Activated CD4-positive, alpha-beta T cell treated with anti-CD3 and anti-CD28 coated beads, Interleukin-2, amount 50 U/mL, for 48 hours (primary cell): ENCODE measurements at regions not wholly inside any gene's neighbourhood (a gene's known extent, or its start where the extent isn't known, plus 50 kb on each side); places are given as distances from the start of the nearest gene placed in this dataset.
"Not testable (repeated sequence)": the region's sequence is repeated elsewhere in the genome, so short reads cannot be mapped to it uniquely, and the experiment has no call there.

Experiments
- DNase-seq, 2 experiments: peaks; one replicate each; pipeline ENCODE4 v3.0.0-alpha.2; 2020

DNA sequence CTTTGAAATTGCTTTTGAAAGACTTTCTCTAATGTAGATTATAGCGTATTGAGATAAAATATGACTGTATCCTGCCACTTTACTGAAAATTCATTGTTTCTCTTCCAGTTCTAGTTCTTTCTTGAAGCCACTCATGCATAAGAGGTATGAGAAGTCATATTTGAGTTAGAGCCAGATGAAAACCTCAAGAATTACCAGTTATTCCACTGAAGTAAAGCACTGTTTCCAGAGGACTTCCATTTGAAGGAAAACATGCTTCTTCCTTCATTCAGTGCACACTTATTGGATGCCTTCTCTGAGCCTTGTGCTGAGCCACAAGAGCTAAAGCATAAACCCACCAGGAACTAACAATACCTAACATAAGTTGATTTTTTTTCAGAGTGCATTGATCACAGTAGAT lies 513.4 kb downstream of the ZNF385D start:
- no peak for DNase-seq

DNA sequence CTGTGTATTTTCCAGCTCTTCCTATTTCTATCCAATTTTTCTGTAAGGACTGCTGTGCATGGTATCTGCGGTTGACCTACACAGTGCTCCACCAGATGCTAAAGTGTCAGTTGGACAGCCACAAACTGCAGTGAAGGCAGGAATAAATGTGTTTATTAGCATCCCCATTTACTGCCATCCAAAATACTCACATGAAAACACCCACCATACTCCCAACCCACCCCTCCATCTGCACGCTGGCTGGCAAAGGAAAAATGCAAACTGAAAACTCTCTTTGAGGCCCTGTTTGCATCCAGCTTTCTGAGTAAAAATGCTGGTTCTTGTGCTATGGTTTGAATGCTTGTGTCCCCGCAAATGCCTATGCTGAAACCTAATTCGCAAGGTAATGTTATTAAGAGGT lies 515.5 kb downstream of the ZNF385D start:
- no peak for DNase-seq

DNA sequence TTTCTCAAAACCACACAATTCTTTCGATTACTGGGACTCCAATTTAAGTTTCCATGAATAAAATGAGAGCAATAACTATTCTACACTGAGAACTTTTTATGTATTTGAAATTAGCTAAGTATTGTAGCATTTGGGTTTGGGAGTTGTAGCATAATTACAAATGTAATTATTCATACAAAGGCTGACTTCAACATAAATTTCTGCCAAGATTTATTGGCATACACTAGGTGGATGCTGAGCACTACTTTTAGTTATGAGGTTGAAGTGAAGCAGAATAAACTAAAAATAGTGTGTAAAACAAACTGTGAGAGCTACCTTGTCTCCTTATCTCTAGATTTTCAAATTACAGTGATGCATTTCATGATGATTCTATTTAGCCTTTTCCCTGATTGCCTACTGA lies 516.1 kb downstream of the ZNF385D start:
- DNase-seq = no peak

DNA sequence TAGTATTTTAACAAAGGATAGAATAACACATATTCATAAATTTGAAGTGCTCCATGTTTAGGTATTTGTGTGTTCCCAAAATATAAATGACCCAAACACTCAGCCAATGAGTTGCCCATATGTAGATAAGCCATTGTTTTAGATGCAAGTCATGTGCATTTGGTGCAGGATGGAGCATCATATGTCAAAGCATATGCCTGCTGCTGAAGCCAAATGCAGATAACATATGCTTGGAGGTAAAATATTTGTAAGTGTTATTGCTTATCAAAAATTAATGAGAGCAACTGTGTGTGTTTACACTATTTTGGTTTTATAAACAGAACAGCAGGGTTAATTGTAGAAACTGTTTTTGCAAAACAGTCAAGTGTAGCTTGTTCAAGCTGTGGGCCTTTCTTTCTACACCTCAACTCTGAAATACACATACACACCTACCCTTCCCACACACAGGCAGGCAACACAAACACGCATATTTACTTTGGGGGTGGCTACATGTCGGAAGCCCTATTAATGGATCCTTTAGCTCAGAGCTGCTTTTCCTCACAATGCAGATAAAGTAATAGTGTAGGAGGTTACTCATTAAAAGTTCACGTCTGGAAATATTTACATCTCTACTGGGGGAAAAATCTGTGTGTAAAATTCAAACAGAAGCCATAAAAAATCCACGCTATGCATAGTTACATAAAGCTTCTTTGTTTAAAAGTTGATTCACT lies 521.4 kb downstream of the ZNF385D start:
- DNase-seq = no peak

DNA sequence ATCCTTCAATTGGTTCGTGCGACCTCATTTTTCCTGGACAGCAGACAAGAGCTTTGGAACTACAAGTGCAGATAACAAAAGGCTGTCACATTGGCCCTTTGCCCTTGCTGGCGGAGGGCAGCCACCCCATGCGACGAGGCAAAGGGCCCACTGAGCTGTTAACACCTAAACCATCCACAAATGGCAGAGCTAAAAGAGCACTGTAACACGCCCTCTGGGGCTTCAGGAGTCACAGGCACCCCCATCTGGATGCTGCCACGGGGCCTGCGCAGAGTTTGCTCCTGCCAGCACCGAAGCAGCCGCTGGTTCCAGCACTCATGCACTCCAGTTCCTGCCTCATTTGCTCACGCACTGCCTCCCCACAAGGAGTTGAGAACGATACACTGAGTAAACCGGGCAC lies 524.9 kb downstream of the ZNF385D start:
- DNase-seq = no peak

DNA sequence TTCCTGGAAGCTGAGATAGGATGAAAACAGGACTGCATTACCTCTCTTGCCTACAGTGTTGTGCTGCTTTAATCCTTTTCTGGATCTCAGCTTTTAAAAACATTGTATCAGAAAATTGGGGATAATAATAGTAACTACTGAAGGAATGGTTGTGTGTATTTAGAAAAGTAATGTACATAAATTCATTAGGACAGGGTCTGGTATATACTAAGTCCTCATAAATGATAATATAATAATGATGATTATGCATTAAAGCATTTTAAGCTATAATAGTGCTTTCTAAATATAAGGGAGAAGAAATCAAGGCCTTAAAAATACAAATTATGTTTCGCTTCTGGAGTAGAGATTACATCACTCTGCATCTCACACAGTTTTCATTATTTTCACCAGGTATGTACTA lies 530.1 kb downstream of the ZNF385D start:
- DNase-seq = no peak

DNA sequence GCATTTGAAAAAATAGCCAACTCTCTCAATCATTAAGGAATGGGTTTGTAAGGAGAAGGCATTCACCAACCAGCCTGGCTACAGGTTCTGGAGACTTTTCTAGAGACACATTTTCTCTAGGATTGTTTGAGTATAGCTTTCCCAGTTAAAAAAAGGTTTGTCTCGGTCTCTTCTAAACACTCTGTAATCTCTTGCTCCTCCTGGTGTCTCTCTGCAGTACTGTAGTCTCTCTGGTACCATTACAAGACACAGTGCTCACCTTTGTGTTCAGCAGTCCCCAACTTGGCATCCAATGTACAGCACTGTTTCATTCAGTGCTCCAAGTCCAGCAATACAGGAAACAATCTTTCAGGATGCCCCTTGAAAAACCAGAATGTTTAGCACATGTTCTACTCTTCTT lies 534.4 kb downstream of the ZNF385D start:
- DNase-seq = no peak

DNA sequence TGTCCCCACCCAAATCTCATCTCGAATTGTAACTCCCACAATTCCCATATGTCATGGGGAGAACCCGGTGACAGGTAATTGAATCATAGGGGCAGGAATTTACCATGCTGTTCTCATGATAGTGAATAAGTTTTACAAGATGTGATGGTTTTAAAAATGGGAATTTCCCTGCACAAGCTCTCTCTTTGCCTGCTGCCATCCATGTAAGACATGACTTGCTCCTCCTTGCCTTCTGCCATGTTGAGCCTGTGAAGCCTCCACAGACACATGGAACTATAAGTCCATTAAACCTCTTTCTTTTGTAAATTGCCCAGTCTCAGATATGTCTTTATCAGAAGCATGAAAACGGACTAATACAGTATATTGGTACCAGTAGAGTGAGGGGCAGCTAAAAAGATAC lies 546.9 kb downstream of the ZNF385D start:
- not testable (repeated sequence) for DNase-seq

DNA sequence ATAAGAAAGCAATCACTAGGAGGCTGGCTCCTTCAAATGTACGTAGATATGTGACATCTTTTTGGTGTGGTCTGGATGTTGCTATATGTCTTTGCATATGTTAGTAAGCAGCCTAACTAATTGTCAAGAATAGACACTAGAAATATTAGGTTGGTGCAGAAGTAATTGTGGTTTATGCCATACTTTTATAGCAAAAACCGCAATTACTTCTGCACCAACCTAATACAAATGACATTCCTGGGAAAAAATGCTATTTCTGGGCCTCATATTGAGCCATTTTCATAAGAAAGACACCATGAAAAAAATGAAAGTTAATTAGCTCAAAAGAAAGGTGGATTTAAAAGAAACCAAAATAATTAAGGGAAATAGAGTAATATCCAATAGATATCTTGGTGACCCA lies 555.8 kb downstream of the ZNF385D start:
- DNase-seq = no peak

DNA sequence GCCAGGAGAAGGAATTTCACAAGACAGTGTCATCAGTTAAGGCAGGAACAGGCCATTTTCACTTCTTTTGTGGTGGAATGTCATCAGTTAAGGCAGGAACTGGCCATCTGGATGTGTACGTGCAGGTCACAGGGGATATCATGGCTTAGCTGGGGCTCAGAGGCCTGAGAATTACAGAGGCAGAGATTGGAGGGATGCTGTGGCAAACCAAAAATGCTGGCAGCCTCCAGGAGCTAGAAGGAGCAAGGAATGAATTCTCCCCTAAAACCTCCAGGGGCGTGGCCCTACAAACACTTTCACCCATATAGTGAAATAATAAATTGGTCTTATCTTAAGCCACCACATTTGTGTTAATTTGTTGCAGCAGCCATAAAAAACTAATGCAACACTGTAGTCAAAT lies 557.0 kb downstream of the ZNF385D start:
- not testable (repeated sequence) for DNase-seq

DNA sequence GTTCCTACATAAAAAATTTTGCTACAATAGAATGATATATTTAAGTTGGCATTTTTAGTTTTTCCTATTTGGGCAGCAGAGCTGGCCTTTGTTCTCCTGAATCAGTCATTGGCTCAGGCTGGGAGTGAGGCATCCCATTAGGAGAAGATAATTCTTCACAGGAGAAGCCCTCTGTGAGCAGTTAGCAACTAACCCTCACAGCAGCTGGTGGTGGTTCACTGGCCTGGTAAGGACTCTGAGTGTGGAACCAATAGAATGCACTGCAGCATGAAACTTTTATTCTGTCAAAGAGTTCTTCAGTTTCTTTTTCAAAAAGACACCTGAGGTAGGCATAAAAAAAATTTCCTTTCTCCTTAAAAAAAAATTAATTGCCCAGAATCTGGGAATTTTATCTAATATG lies 562.6 kb downstream of the ZNF385D start:
- DNase-seq = no peak

DNA sequence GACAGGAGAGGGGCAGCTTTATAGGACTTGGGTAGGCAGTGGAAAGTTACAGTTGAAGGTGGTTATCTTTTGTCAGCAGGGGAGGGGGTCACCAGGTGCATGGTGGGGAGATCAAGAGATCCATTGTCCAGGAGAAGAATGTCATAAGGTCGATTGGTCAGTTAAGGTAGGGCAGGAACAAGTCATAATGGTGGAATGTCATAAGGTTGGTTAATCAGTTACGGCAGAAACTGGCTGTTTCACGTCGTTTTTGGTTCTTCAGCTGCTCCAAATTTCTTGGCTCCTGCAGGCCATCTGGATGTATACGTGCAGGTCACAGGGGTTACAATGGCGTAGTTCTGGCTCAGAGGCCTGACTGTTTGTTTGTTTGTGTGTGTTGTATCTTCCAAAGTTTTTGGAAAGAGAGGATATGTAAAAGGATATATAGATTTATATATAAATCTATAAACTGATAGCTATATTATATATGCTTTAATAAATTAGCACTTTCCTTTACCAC lies 565.1 kb downstream of the ZNF385D start:
- no peak for DNase-seq

DNA sequence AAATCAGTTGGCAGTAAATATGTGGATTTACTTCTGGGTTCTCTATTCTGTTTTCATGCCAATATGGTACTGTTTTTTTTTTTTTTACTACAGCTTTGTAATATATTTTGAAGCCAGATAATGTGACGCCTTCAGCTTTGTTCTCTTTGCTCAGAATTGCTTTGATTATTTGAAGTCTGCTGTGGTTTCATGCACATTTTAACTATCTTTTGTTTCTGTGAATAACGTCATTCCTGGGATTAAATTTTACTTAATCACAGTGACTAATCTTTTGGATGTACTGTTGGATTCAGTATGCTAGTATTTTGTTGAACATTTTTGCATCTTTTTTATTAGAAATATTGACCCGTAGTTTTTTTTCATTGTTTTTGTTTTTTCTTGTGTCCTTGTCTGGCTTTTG lies 576.5 kb downstream of the ZNF385D start:
- no peak for DNase-seq

DNA sequence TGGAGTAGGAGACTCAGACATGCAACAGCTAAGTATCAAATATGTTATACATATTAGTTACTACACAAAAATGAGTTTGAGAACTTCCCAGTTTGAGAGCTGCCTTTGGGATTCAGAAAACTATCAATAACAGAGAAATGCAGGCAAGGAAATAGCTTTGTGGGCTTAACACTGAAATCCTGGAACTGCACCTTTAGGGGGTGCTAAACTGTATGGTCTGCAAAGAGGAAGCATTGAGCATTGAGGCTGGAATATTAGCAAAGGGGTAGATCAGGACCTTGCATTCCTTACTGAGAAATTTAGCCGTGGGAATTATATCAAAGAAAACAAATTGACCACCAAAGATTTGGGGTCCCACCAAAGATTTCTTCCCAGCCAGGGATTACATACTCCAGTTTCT lies 580.0 kb downstream of the ZNF385D start:
- no peak for DNase-seq

DNA sequence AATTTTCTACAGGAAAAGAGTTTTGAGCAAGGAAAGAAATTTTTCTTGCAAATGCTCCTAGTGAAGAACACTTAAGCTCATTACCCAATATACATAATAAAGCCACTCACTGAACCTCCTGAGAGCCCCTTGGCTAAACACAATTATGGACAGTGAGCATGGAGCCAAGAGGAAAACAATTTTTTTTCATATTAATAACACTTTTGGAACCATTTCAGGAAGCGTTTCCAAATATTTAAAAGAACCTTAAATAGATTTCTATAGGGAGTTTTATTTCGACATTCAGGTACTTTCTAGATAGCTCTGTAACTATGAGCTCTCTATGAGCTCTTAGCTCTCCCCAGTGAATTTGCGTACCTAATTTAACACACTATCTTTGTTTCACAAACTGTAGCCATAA lies 581.1 kb downstream of the ZNF385D start:
- no peak for DNase-seq

DNA sequence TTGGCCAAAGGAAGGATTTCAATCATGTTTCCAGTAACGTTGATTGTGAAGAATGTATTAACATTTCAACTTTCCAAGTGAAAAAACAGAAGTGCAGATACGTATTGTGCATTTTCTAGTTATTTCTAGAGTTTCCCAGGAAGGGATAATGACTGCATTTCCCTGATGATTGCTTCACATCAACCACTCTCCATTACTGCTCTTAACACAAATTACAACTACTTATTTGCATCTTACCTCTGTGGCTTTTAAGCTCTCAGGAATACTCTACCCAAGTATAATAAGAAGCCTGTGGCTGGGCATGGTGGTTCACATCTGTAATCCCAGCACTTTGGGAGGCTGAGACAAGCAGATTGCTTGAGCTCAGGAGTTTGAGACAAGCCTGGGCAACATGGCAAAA lies 582.5 kb downstream of the ZNF385D start:
- DNase-seq = no peak

DNA sequence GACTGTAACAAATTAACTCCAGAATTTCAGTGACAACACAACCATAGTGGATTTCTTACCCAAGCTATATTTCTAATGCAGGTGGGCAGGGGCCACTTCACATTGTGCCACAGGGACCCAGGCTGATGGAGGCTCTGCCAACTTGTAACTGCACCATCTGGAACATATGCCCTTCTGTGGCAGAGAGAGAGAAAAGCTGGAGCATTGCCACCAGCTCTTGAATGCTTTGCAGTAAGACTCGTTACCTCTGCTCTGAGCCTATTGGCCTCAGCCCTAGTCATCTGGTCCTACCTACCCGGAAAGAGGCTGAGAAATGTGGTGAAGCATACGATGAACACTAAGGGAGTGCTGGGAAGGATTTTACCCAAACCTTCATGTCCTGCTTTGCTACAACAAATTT lies 587.1 kb downstream of the ZNF385D start:
- DNase-seq = no peak

DNA sequence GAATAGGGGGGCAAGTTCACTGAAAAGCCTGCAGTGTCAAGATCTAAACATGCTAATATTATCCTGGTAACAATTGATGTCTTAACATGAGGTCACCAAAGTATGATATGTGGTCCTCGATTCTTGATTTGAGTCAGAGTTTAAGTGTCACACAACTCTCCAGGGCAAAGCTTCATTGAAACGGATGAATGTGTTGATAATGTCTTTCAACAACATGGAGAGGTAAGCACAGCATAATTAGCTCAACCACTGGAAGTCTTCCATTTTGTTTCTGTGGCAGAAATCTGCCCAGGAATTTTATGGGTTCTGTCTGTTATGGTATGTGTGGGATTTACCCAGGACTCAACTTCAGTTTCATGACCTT lies 591.5 kb downstream of the ZNF385D start:
- DNase-seq = no peak

DNA sequence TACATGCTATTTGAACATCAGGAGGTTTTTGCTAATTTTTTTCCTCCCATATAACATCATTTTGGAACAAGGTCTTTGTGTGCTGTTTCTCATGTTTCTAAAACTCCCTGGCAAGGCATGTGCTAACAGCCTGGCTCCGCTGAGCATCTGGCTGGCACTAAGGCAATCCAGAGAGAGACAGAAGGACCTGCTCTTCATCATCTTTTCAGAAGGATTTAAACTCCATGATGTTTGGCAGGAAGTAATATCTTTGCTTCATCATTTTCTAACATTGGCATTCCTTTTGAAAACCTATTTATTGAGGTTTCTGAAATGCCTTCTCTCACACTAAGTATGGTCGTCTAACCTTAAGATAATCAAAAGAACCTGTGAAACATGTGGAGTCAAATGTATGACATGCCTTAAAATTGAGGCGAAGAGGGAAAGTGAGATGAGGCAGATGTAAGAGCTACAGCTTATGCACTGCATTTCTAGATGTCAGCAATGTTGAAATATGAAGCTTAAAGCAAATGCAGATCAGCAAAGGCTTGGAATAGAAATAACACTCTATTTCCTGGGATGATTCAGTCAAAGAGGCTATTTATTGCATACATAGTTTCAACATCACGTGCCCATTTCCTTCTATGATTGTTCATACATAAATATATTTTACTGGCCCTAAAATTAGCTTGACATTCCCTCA lies 592.0 kb downstream of the ZNF385D start:
- DNase-seq = no peak

DNA sequence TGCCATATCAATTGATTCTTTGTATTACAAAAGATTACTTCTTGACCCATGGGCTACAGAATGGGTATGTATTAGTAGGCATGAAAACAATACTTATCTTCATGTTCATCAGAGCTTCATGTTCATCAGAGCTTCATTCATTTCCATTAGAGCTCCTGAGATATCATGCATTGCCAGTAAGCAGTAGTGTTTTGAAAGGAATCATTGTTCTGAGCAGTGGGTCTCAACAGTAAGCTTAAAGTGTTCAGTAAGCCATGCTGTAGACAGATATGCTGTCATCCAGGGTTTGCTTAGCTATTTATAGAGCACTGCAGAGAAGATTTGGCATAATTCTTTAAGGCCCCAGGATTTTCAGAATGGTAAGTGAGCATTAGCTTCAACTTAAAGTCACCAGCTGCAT lies 596.1 kb downstream of the ZNF385D start:
- DNase-seq = no peak

DNA sequence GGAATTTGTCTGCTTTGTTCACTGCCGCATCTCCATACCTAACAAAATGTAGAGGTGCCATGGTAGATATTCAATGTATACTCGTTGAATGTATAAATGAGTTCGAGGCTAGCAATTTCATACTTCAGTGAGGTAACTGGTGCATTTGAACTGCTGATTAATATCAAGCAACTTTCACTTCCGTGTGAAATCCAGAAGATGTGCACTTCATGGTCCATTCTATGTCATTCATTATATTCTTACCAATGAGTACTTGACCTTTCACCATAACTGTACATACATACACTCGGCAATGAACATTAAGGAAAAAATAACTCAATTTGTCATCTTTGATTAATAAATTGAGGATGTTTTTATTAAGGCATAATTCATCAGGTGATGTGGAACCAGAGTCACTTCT lies 598.5 kb downstream of the ZNF385D start:
- DNase-seq = no peak

DNA sequence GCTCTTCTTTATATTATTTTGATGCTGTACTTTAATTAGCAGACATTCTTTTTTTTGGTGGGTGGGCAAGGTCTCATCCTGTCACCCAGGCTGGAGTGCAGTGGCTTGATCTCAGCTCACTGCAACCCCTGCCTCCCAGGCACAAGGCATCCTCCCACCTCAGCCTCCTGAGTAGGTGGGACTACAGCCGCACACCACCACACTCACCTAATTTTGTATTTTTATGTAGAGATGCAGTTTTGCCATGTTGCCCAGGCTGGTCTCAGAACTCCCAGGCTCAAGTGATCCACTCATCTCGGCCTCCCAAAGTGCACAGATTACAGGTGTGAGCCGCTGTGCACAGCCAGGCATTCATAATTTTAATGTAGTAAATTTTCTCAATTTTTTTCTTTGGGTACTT lies 608.1 kb downstream of the ZNF385D start:
- DNase-seq = no peak

DNA sequence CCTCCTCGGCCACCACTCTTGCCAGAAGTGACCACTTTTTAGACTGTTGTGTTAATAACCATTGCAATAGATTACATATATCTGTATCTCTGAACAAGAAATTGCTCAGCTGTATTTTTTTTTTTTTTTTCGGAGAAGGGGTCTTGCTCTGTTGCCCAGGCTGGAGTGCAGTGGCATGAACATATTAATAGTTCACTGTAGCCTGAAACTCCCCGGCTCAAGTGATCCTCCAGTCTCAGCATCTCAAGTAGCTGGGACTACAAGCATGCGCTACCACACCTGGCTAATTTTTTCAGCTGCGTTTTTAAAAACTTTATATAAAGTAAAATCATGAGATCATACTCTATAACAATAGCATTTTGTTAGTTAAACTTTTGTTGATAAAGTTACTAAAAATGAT lies 609.0 kb downstream of the ZNF385D start:
- DNase-seq = no peak

DNA sequence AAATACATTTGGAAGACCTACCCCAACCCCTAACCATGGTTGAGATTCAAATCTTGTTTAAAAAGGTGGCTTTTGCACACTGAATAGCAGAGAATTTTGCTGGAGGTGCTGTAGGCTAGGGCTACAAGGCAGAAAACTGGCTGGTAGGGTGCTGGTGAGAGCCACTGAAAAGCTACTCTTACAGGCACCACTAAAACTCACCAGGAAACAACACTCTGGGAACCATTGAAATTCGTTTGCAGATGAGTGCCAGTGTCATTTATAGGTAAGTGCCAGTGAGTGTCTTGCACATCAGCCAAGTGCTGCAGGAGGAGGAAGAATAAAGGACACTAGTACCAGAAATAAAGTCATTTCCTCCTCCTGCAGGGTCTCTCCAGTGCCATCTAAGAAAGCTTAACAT lies 610.2 kb downstream of the ZNF385D start:
- DNase-seq = no peak

DNA sequence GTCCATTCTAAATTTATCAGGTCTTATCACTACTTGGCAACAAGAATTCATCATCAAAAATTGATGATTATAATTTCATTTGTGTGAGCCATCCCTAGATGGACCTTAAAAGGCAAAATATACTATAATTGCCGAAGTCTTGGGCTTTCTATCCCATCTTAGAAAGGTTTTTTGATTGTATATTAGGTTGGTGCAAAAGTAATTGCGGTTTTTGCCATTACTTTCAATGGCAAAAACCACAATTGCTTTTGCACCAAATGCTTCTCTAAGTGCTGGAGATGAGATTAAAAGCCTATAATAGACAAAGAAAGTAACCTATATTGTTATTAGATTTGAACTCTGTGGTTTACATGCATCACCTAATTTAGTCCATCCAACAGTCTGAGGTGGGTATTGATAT lies 612.9 kb downstream of the ZNF385D start:
- no peak for DNase-seq
